ENCODE measurements at regions not wholly inside any gene's neighbourhood (a gene's known extent, or its start where the extent isn't known, plus 50 kb on each side); places are given as distances from the start of the nearest gene placed in this dataset.

DNA sequence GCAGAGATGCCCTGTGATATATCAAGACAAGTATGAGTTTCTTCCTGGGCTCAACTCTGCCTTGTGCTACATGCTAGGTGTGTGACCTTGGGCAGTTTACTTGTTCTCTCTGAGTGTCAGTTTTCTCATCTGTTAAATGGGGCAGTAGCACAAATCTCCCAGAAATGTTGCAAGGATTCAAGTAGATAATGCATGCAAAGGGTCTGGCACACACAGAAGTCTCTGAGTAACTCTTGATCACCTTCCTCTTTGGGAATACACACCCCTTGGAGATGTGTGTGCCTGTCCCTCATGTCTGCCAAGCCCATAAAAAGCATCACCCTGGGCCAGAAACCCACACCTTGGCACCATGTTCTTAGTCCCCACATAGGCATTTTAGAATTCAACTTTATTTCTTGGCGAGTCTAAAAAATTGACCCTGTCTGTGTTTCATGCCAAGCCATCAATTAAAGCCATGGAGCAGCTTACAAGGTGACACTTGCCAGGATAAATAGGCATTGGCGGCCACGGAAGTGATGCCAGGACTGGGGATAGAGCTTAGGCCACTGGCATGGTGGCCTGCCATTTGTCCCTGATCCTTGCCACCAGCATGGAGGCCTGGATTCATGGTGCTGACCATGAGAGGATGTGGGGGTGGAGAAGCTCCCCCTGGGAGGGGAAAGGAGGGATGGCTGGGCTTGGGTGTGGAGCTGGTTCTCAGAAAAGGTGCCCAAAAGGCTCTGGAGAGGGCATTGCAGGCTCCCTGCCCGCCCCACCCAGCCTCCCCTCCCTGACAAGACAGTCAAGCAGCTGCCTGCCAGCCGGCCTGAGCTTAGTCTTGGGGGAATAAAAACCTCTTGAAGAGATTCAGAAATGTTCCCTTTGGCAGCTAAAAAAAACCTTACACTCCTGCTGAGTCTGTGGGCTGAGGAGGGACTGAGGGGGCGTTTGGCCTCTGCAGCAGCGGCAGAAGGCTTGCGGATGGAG, 118.0 kb upstream of the IPO9 start:
- H3K36me3 ChIP-seq (ENCODE audit: control insufficient read depth in 2 of 2, insufficient read depth in 2 of 2, low read length in 1 of 2) = no peaks in the 10 kb centered on the region
- no peak overlapping the region for H3K4me3 ChIP-seq
- ChIA-PET RAD21 (ENCODE audit: unreplicated experiment) (interaction anchor here (0.9 to 4.5 kb wide), 6 partner anchors 13 to 84 kb away, joined by 3 to 64 read pairs (median 4); no protein-coding TSS in a partner anchor), POLR2A (interaction anchor here (0.6 kb wide), 1 partner anchor 13 kb away, joined by 4 read pairs; no protein-coding TSS in a partner anchor), SMC1A (ENCODE audit: uncharacterized antibody, unreplicated experiment) (interaction anchor here (0.6 to 5.5 kb wide), 4 partner anchors 8 to 140 kb away, joined by 3 to 43 read pairs (median 3); no protein-coding TSS in a partner anchor), CTCF (interaction anchor here (1.1 to 14.7 kb wide), 6 partner anchors 26 to 229 kb away, joined by 3 to 332 read pairs (median 4); no protein-coding TSS in a partner anchor)
- FAIRE-seq (no peak), DNase-seq (ENCODE audit: low read depth, low spot score) (no peak), ATAC-seq (no peak)
- no peak overlapping the region for H3K27ac ChIP-seq (ENCODE audit: control insufficient read depth, insufficient read depth)
- intact Hi-C loops (cut with micrococcal nuclease; ENCODE audit: unreplicated experiment) = no loop called here
- H3K79me2 ChIP-seq (ENCODE audit: control insufficient read depth, insufficient read depth, low read length) = no peaks in the 10 kb centered on the region
- in situ Hi-C loops (cut with MboI) = no loop called here
- H3K9me3 ChIP-seq (replicated peaks; ENCODE audit: control insufficient read depth, insufficient read depth, low read length) = no peaks in the 10 kb centered on the region
- no peaks in the 10 kb centered on the region for H3K27me3 ChIP-seq (replicated peaks in 1 of 2; ENCODE audit: control insufficient read depth in 2 of 2, insufficient read depth in 2 of 2, low read length in 1 of 2)
- H3K4me2 ChIP-seq (ENCODE audit: control insufficient read depth, insufficient read depth) = no peak overlapping the region
- peaks cover 13% of the 10 kb centered on the region for H3K4me1 ChIP-seq (ENCODE audit: control insufficient read depth, insufficient read depth, low read length)
- 26% methylated on average over 7 of the region's 8 CpGs for WGBS (ENCODE audit: insufficient coverage, insufficient replicate concordance, low lambda C conversion rate, missing lambda C conversion rate)
- H2AFZ ChIP-seq (ENCODE audit: control insufficient read depth, low read depth, low read length) = no peak overlapping the region
- no peak overlapping the region for H3K9ac ChIP-seq (ENCODE audit: control insufficient read depth, insufficient read depth, low read length)
- no TSS peak for BruUV-seq (replicated peaks)
- H4K20me1 ChIP-seq (ENCODE audit: control insufficient read depth, insufficient read depth) = no peaks in the 10 kb centered on the region
- no peak for TF ChIP-seq SRF (IDR thresholded peaks at IDR 0.05; ENCODE audit: low read depth in 2 of 2, low read length in 2 of 2)
- TF ChIP-seq, protein P1, sequence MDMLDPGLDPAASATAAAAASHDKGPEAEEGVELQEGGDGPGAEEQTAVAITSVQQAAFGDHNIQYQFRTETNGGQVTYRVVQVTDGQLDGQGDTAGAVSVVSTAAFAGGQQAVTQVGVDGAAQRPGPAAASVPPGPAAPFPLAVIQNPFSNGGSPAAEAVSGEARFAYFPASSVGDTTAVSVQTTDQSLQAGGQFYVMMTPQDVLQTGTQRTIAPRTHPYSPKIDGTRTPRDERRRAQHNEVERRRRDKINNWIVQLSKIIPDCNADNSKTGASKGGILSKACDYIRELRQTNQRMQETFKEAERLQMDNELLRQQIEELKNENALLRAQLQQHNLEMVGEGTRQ (IDR thresholded peaks at IDR 0.05; ENCODE audit: borderline replicate concordance, low read depth, low read length) = no peak
- TF ChIP-seq, protein P2, sequence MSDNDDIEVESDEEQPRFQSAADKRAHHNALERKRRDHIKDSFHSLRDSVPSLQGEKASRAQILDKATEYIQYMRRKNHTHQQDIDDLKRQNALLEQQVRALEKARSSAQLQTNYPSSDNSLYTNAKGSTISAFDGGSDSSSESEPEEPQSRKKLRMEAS (IDR thresholded peaks at IDR 0.05; ENCODE audit: low read depth, low read length) = no peak
- TF ChIP-seq TARDBP (IDR thresholded peaks at IDR 0.05; ENCODE audit: borderline replicate concordance) = no peak
- no peak for TF ChIP-seq BACH1 (IDR thresholded peaks at IDR 0.05; ENCODE audit: borderline replicate concordance)
- TF ChIP-seq NR2C1 (IDR thresholded peaks at IDR 0.05) = no peak
- no peak for TF ChIP-seq SIN3A (IDR thresholded peaks at IDR 0.05; ENCODE audit: low read depth, low read length)
- no peak for TF ChIP-seq TCF3 (IDR thresholded peaks at IDR 0.05; ENCODE audit: borderline replicate concordance, insufficient read depth, low read depth, low read length)
- no peak for TF ChIP-seq CHD4 (IDR thresholded peaks at IDR 0.05)
- TF ChIP-seq, protein P3, sequence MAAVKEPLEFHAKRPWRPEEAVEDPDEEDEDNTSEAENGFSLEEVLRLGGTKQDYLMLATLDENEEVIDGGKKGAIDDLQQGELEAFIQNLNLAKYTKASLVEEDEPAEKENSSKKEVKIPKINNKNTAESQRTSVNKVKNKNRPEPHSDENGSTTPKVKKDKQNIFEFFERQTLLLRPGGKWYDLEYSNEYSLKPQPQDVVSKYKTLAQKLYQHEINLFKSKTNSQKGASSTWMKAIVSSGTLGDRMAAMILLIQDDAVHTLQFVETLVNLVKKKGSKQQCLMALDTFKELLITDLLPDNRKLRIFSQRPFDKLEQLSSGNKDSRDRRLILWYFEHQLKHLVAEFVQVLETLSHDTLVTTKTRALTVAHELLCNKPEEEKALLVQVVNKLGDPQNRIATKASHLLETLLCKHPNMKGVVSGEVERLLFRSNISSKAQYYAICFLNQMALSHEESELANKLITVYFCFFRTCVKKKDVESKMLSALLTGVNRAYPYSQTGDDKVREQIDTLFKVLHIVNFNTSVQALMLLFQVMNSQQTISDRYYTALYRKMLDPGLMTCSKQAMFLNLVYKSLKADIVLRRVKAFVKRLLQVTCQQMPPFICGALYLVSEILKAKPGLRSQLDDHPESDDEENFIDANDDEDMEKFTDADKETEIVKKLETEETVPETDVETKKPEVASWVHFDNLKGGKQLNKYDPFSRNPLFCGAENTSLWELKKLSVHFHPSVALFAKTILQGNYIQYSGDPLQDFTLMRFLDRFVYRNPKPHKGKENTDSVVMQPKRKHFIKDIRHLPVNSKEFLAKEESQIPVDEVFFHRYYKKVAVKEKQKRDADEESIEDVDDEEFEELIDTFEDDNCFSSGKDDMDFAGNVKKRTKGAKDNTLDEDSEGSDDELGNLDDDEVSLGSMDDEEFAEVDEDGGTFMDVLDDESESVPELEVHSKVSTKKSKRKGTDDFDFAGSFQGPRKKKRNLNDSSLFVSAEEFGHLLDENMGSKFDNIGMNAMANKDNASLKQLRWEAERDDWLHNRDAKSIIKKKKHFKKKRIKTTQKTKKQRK (IDR thresholded peaks at IDR 0.05; ENCODE audit: low read depth, low read length) = no peak
- no peak for TF ChIP-seq CHD1 (IDR thresholded peaks at IDR 0.05; ENCODE audit: low read depth, low read length)
- TF ChIP-seq SMARCA5 (IDR thresholded peaks at IDR 0.05) = no peak
- TF ChIP-seq, protein P4, sequence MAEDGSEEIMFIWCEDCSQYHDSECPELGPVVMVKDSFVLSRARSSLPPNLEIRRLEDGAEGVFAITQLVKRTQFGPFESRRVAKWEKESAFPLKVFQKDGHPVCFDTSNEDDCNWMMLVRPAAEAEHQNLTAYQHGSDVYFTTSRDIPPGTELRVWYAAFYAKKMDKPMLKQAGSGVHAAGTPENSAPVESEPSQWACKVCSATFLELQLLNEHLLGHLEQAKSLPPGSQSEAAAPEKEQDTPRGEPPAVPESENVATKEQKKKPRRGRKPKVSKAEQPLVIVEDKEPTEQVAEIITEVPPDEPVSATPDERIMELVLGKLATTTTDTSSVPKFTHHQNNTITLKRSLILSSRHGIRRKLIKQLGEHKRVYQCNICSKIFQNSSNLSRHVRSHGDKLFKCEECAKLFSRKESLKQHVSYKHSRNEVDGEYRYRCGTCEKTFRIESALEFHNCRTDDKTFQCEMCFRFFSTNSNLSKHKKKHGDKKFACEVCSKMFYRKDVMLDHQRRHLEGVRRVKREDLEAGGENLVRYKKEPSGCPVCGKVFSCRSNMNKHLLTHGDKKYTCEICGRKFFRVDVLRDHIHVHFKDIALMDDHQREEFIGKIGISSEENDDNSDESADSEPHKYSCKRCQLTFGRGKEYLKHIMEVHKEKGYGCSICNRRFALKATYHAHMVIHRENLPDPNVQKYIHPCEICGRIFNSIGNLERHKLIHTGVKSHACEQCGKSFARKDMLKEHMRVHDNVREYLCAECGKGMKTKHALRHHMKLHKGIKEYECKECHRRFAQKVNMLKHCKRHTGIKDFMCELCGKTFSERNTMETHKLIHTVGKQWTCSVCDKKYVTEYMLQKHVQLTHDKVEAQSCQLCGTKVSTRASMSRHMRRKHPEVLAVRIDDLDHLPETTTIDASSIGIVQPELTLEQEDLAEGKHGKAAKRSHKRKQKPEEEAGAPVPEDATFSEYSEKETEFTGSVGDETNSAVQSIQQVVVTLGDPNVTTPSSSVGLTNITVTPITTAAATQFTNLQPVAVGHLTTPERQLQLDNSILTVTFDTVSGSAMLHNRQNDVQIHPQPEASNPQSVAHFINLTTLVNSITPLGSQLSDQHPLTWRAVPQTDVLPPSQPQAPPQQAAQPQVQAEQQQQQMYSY (CRISPR knock-in tag; IDR thresholded peaks at IDR 0.05) = no peak
- no peak for TF ChIP-seq WRNIP1 (IDR thresholded peaks at IDR 0.05; ENCODE audit: borderline replicate concordance, low read depth, low read length)
- no peak for TF ChIP-seq MYB (IDR thresholded peaks at IDR 0.05; ENCODE audit: borderline replicate concordance, low read depth, low read length)

All from GM12878 (cell line).